Ovary (tissue), 3 donors: ENCODE measurements at regions not wholly inside any gene's neighbourhood (a gene's known extent, or its start where the extent isn't known, plus 50 kb on each side); places are given as distances from the start of the nearest gene placed in this dataset.

Source experiments
- CTCF ChIP-seq, 3 donors: fragments of 450-650 bp in 2 of 3; fragments of 200-600 bp in 1 of 3; IDR thresholded peaks; one replicate each; pipeline versions ENCODE4 v1.5.1 to v1.8.0; 2016 to 2022; ENCODE audit warnings: antibody characterized with exemption in 3 of 3, mild to moderate bottlenecking in 1 of 3
- EP300 ChIP-seq: sonication (generic); formaldehyde crosslinking; IDR thresholded peaks from one replicate; pipeline ENCODE4 v1.6.1; 2017; ENCODE audit warnings: antibody characterized with exemption
- POLR2A ChIP-seq: fragments of 450-650 bp; IDR thresholded peaks from one replicate; pipeline ENCODE4 v1.6.1; 2017; ENCODE audit warnings: antibody characterized with exemption, mild to moderate bottlenecking, moderate library complexity
- donor health status: DM: no; HTN: no; CAD: no.

- no peak for TF ChIP-seq POLR2A
- TF ChIP-seq CTCF (IDR thresholded peaks at IDR 0.05), result no peak
- no peak for TF ChIP-seq EP300
Observed at GRCh38 chr7:89458114-89458513, 662.6 kb upstream of the TEX47 start.
